ENCODE measurements at regions not wholly inside any gene's neighbourhood (a gene's known extent, or its start where the extent isn't known, plus 50 kb on each side); places are given as distances from the start of the nearest gene placed in this dataset.

GRCh38 chr2:88250404-88250803, 80.3 kb downstream of the THNSL2 start:
- DNase-seq: no peak
- no peak overlapping the region for H3K4me3 ChIP-seq
- no peaks in the 10 kb centered on the region for H4K20me1 ChIP-seq (ENCODE audit: insufficient read depth)
- H3K9me3 ChIP-seq (ENCODE audit: insufficient read depth, low read depth): no peaks in the 10 kb centered on the region
- H3K36me3 ChIP-seq (ENCODE audit: low read depth): no peaks in the 10 kb centered on the region
- H3K9me2 ChIP-seq (ENCODE audit: insufficient read depth): no peaks in the 10 kb centered on the region
- no peak overlapping the region for H3K4me2 ChIP-seq
- BruUV-seq (replicated peaks): no TSS peak
- no peaks in the 10 kb centered on the region for H3F3A ChIP-seq (ENCODE audit: insufficient read depth, low read depth)
- TF ChIP-seq CTCF (conservative IDR thresholded peaks at IDR 0.05) (no peak), EZH2 (IDR thresholded peaks at IDR 0.05; ENCODE audit: low read depth) (no peak)
- H2AFZ ChIP-seq: no peak overlapping the region
- no peaks in the 10 kb centered on the region for H3K4me1 ChIP-seq (replicated peaks; ENCODE audit: insufficient read depth)
- ChIA-PET POLR2A (ENCODE audit: unreplicated experiment) (no interaction called here), CTCF (no interaction called here)
- no peaks in the 10 kb centered on the region for H3K79me2 ChIP-seq (ENCODE audit: low read depth)
- no peak overlapping the region for H3K27ac ChIP-seq
- intact Hi-C loops (cut with micrococcal nuclease; ENCODE audit: unreplicated experiment): no loop called here
- H3K27me3 ChIP-seq (ENCODE audit: insufficient read depth, low read depth): peaks cover 34% of the 10 kb centered on the region

- no peak overlapping the region for H2AFZ ChIP-seq
- H3K4me1 ChIP-seq (replicated peaks; ENCODE audit: insufficient read depth): no peaks in the 10 kb centered on the region
- no peak for DNase-seq
- peaks cover 34% of the 10 kb centered on the region for H3K27me3 ChIP-seq (ENCODE audit: insufficient read depth, low read depth)
- TF ChIP-seq CTCF (conservative IDR thresholded peaks at IDR 0.05): no peak
- TF ChIP-seq EZH2 (IDR thresholded peaks at IDR 0.05; ENCODE audit: low read depth): no peak
- H3K36me3 ChIP-seq (ENCODE audit: low read depth): no peaks in the 10 kb centered on the region
- no peaks in the 10 kb centered on the region for H3K79me2 ChIP-seq (ENCODE audit: low read depth)
- H3K4me3 ChIP-seq: no peak overlapping the region
- POLR2A ChIA-PET (ENCODE audit: unreplicated experiment): no interaction called here
- intact Hi-C loops (cut with micrococcal nuclease; ENCODE audit: unreplicated experiment): no loop called here
- H4K20me1 ChIP-seq (ENCODE audit: insufficient read depth): no peaks in the 10 kb centered on the region
- CTCF ChIA-PET: no interaction called here
- H3K9me3 ChIP-seq (ENCODE audit: insufficient read depth, low read depth): no peaks in the 10 kb centered on the region
- H3K9me2 ChIP-seq (ENCODE audit: insufficient read depth): no peaks in the 10 kb centered on the region
- no peak overlapping the region for H3K27ac ChIP-seq
- H3K4me2 ChIP-seq: no peak overlapping the region
- H3F3A ChIP-seq (ENCODE audit: insufficient read depth, low read depth): no peaks in the 10 kb centered on the region
- no TSS peak for BruUV-seq (replicated peaks)
These were observed 78.2 kb downstream of the THNSL2 start for GRCh38 chr2:88248280-88248828.

- no peaks in the 10 kb centered on the region for H3K36me3 ChIP-seq (ENCODE audit: low read depth)
- H2AFZ ChIP-seq: no peak overlapping the region
- DNase-seq: no peak
- H3K27ac ChIP-seq: no peak overlapping the region
- H3K79me2 ChIP-seq (ENCODE audit: low read depth): no peaks in the 10 kb centered on the region
- H4K20me1 ChIP-seq (ENCODE audit: insufficient read depth): no peaks in the 10 kb centered on the region
- no peaks in the 10 kb centered on the region for H3K9me2 ChIP-seq (ENCODE audit: insufficient read depth)
- H3K27me3 ChIP-seq (ENCODE audit: insufficient read depth, low read depth): peaks cover 32% of the 10 kb centered on the region
- no peaks in the 10 kb centered on the region for H3K9me3 ChIP-seq (ENCODE audit: insufficient read depth, low read depth)
- ChIA-PET CTCF (no interaction called here), POLR2A (ENCODE audit: unreplicated experiment) (no interaction called here)
- BruUV-seq (replicated peaks): no TSS peak
- no peaks in the 10 kb centered on the region for H3F3A ChIP-seq (ENCODE audit: insufficient read depth, low read depth)
- no peak for TF ChIP-seq EZH2 (IDR thresholded peaks at IDR 0.05; ENCODE audit: low read depth)
- TF ChIP-seq CTCF (conservative IDR thresholded peaks at IDR 0.05): no peak
- intact Hi-C loops (cut with micrococcal nuclease; ENCODE audit: unreplicated experiment): no loop called here
- no peak overlapping the region for H3K4me2 ChIP-seq
- H3K4me3 ChIP-seq: no peak overlapping the region
- H3K4me1 ChIP-seq (replicated peaks; ENCODE audit: insufficient read depth): no peaks in the 10 kb centered on the region
These were observed 77.4 kb downstream of the THNSL2 start for GRCh38 chr2:88247531-88247930.
